Embryonic facial prominence (tissue), 1 donor: ENCODE measurements at regions not wholly inside any gene's neighbourhood (a gene's known extent, or its start where the extent isn't known, plus 50 kb on each side); places are given as distances from the start of the nearest gene placed in this dataset.
"Not testable (repeated sequence)": the region's sequence is repeated elsewhere in the genome, so short reads cannot be mapped to it uniquely, and the experiment has no call there.

Experiments used
- DNase-seq: peaks from one replicate; pipeline ENCODE4 v3.0.0-alpha.2; 2016; ENCODE audit errors: extremely low spot score

- DNase-seq = no peak
Observed at GRCh38 chr6:155936551-155936950, 480.9 kb upstream of the NOX3 start.

- no peak for DNase-seq
Observed at GRCh38 chr6:155936127-155936526, 480.5 kb upstream of the NOX3 start.

GRCh38 chr6:155916846-155917624, 461.4 kb upstream of the NOX3 start:
- no peak for DNase-seq

GRCh38 chr6:155915651-155916050, 460.0 kb upstream of the NOX3 start:
- DNase-seq = no peak

GRCh38 chr6:155913816-155914215, 458.2 kb upstream of the NOX3 start:
- DNase-seq = no peak

GRCh38 chr6:155909710-155910109, 454.1 kb upstream of the NOX3 start:
- no peak for DNase-seq

GRCh38 chr6:155895641-155896040, 440.0 kb upstream of the NOX3 start:
- no peak for DNase-seq

GRCh38 chr6:155894758-155895157, 439.1 kb upstream of the NOX3 start:
- DNase-seq = no peak

GRCh38 chr6:155894262-155894661, 438.6 kb upstream of the NOX3 start:
- no peak for DNase-seq

- no peak for DNase-seq
Observed at GRCh38 chr6:155890409-155890808, 434.8 kb upstream of the NOX3 start.

- no peak for DNase-seq
Observed at GRCh38 chr6:155889410-155889809, 433.8 kb upstream of the NOX3 start.

GRCh38 chr6:155887421-155887820, 431.8 kb upstream of the NOX3 start:
- DNase-seq = no peak

GRCh38 chr6:155883741-155884140, 428.1 kb upstream of the NOX3 start:
- no peak for DNase-seq

GRCh38 chr6:155883334-155883731, 427.7 kb upstream of the NOX3 start:
- no peak for DNase-seq

- no peak for DNase-seq
Observed at GRCh38 chr6:155882527-155883333, 427.1 kb upstream of the NOX3 start.

- DNase-seq = no peak
Observed at GRCh38 chr6:155881826-155882526, 426.3 kb upstream of the NOX3 start.

- no peak for DNase-seq
Observed at GRCh38 chr6:155880900-155881299, 425.3 kb upstream of the NOX3 start.

- DNase-seq = no peak
Observed at GRCh38 chr6:155872961-155873360, 417.3 kb upstream of the NOX3 start.

GRCh38 chr6:155867682-155868081, 412.0 kb upstream of the NOX3 start:
- no peak for DNase-seq

GRCh38 chr6:155866676-155867390, 411.2 kb upstream of the NOX3 start:
- not testable (repeated sequence) for DNase-seq

- DNase-seq = no peak
Observed at GRCh38 chr6:155861821-155862220, 406.2 kb upstream of the NOX3 start.

GRCh38 chr6:155858906-155859305, 403.3 kb upstream of the NOX3 start:
- not testable (repeated sequence) for DNase-seq
